ENCODE measurements at regions not wholly inside any gene's neighbourhood (a gene's known extent, or its start where the extent isn't known, plus 50 kb on each side); places are given as distances from the start of the nearest gene placed in this dataset.

- no peak overlapping the region for H2AFZ ChIP-seq (ENCODE audit: low read depth, low read length)
- no peak overlapping the region for H3K9ac ChIP-seq (ENCODE audit: low read depth, low read length)
- H4K20me1 ChIP-seq (ENCODE audit: insufficient read depth, low read length): no peaks in the 10 kb centered on the region
- no peaks in the 10 kb centered on the region for H3K36me3 ChIP-seq (ENCODE audit: insufficient read depth, low read length)
- no peaks in the 10 kb centered on the region for H3K27me3 ChIP-seq (ENCODE audit: insufficient read depth, low read length, poor library complexity)
- H3K79me2 ChIP-seq (ENCODE audit: insufficient read depth, low read length): no peaks in the 10 kb centered on the region
- H3K4me3 ChIP-seq (ENCODE audit: low read depth in 1 of 2, low read length in 2 of 2): no peak overlapping the region
- ATAC-seq (ENCODE audit: insufficient read depth, low read depth) (no peak), DNase-seq (no peak)
- TF ChIP-seq CTCF (IDR thresholded peaks at IDR 0.05; ENCODE audit: borderline replicate concordance, extremely low read depth, low read length, poor library complexity, severe bottlenecking) (no peak), EZH2 (IDR thresholded peaks at IDR 0.05; ENCODE audit: borderline replicate concordance, low read depth, low read length, severe bottlenecking) (no peak)
- no peak overlapping the region for H3K27ac ChIP-seq (ENCODE audit: low read length)
- no peak overlapping the region for H3K4me2 ChIP-seq (ENCODE audit: insufficient read depth, low read length)
- H3K4me1 ChIP-seq (ENCODE audit: insufficient read depth, low read length): no peaks in the 10 kb centered on the region
- no peaks in the 10 kb centered on the region for H3K9me3 ChIP-seq (ENCODE audit: insufficient read depth, low read length, severe bottlenecking)
Observed at GRCh38 chr20:6882561-6883291, 115.2 kb downstream of the BMP2 start.

DNA sequence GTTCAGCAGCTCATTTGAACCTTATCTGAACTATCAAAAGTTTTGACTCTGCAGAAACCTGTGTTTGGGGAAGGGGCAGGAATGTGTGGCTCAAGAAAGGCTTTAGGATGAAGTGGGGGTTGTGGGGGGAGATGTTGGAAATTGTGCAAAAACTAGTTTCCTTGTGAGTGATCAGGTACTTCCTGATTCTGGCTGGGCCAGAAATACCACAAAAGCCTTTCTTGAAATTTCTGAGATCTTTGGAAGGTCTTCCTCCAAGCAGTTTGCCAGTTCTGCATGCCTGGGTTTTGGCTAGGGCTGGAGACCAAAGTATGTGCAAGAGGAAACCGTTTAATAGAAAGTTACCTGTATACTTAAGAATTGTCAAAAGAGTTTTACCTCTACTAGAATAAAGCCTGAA, 116.6 kb downstream of the BMP2 start:
- no peaks in the 10 kb centered on the region for H4K20me1 ChIP-seq (ENCODE audit: insufficient read depth, low read length)
- no peak overlapping the region for H3K9ac ChIP-seq (ENCODE audit: low read depth, low read length)
- H3K27ac ChIP-seq (ENCODE audit: low read length): no peak overlapping the region
- no peak overlapping the region for H3K4me2 ChIP-seq (ENCODE audit: insufficient read depth, low read length)
- ATAC-seq (ENCODE audit: insufficient read depth, low read depth) (no peak), DNase-seq (no peak)
- H3K4me1 ChIP-seq (ENCODE audit: insufficient read depth, low read length): no peaks in the 10 kb centered on the region
- no peaks in the 10 kb centered on the region for H3K79me2 ChIP-seq (ENCODE audit: insufficient read depth, low read length)
- H3K27me3 ChIP-seq (ENCODE audit: insufficient read depth, low read length, poor library complexity): no peaks in the 10 kb centered on the region
- H3K9me3 ChIP-seq (ENCODE audit: insufficient read depth, low read length, severe bottlenecking): no peaks in the 10 kb centered on the region
- no peaks in the 10 kb centered on the region for H3K36me3 ChIP-seq (ENCODE audit: insufficient read depth, low read length)
- no peak overlapping the region for H2AFZ ChIP-seq (ENCODE audit: low read depth, low read length)
- no peak for TF ChIP-seq CTCF (IDR thresholded peaks at IDR 0.05; ENCODE audit: borderline replicate concordance, extremely low read depth, low read length, poor library complexity, severe bottlenecking)
- no peak for TF ChIP-seq EZH2 (IDR thresholded peaks at IDR 0.05; ENCODE audit: borderline replicate concordance, low read depth, low read length, severe bottlenecking)
- no peak overlapping the region for H3K4me3 ChIP-seq (ENCODE audit: low read depth in 1 of 2, low read length in 2 of 2)

GRCh38 chr20:6886065-6886729, 118.7 kb downstream of the BMP2 start:
- no peaks in the 10 kb centered on the region for H3K9me3 ChIP-seq (ENCODE audit: insufficient read depth, low read length, severe bottlenecking)
- no peaks in the 10 kb centered on the region for H4K20me1 ChIP-seq (ENCODE audit: insufficient read depth, low read length)
- DNase-seq: no peak
- no peaks in the 10 kb centered on the region for H3K4me1 ChIP-seq (ENCODE audit: insufficient read depth, low read length)
- H3K9ac ChIP-seq (ENCODE audit: low read depth, low read length): no peak overlapping the region
- no peak for TF ChIP-seq EZH2 (IDR thresholded peaks at IDR 0.05; ENCODE audit: borderline replicate concordance, low read depth, low read length, severe bottlenecking)
- TF ChIP-seq CTCF (IDR thresholded peaks at IDR 0.05; ENCODE audit: borderline replicate concordance, extremely low read depth, low read length, poor library complexity, severe bottlenecking): no peak
- H3K4me3 ChIP-seq (ENCODE audit: low read depth in 1 of 2, low read length in 2 of 2): no peak overlapping the region
- no peak overlapping the region for H2AFZ ChIP-seq (ENCODE audit: low read depth, low read length)
- H3K36me3 ChIP-seq (ENCODE audit: insufficient read depth, low read length): no peaks in the 10 kb centered on the region
- no peak overlapping the region for H3K27ac ChIP-seq (ENCODE audit: low read length)
- H3K4me2 ChIP-seq (ENCODE audit: insufficient read depth, low read length): no peak overlapping the region
- no peak for ATAC-seq (ENCODE audit: insufficient read depth, low read depth)
- no peaks in the 10 kb centered on the region for H3K27me3 ChIP-seq (ENCODE audit: insufficient read depth, low read length, poor library complexity)
- H3K79me2 ChIP-seq (ENCODE audit: insufficient read depth, low read length): no peaks in the 10 kb centered on the region

All from DND-41 (cell line).